ENCODE measurements at regions not wholly inside any gene's neighbourhood (a gene's known extent, or its start where the extent isn't known, plus 50 kb on each side); places are given as distances from the start of the nearest gene placed in this dataset.

GRCh38 chr11:15859411-15859810 lies 496.9 kb downstream of the SOX6 start:
- Histone ChIP-seq H3K36me3 (replicated peaks; ENCODE audit: low read depth, low read length) (no peaks in the 10 kb centered on the region), H3K27me3 (ENCODE audit: low read depth, low read length) (peaks cover 12% of the 10 kb centered on the region; the same call in 1 of the 2 replicates), H3K4me2 (ENCODE audit: low read length) (no peak overlapping the region), H3K4me3 (ENCODE audit: low read length) (no peak overlapping the region), H4K20me1 (ENCODE audit: insufficient read depth, low read length) (no peaks in the 10 kb centered on the region), H3K79me2 (ENCODE audit: low read length) (no peaks in the 10 kb centered on the region), H3K9me3 (ENCODE audit: insufficient read depth, low read length) (no peaks in the 10 kb centered on the region), H3K9ac (ENCODE audit: low read length) (no peak overlapping the region), H3K4me1 (ENCODE audit: low read length) (no peaks in the 10 kb centered on the region), H2AFZ (ENCODE audit: low read depth, low read length) (no peak overlapping the region), H3K27ac (ENCODE audit: low read length) (no peak overlapping the region)
- TF ChIP-seq EZH2phosphoT487 (IDR thresholded peaks at IDR 0.05; ENCODE audit: low read depth): no peak
- TF ChIP-seq CTCF (IDR thresholded peaks at IDR 0.05; ENCODE audit: low read depth, low read length): no peak

DNA sequence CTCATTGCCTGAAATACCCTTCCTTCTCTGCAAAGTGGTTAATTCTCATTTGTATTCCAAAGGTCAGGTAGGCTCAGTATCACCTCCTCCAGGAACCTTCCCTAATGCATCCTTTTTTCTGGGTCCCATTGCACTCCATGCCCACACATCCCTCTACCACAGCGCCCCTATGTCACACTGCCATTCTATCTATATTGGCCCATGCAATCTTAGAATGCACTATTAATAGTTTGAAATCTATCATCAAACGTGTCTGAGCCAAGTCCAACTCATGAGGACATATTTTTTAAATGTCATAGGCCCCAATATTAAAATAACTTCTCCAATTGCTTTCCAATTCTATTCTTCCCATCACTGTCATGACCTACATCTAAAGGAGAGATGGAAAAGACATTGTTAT lies 495.1 kb downstream of the SOX6 start:
- H3K27ac ChIP-seq (ENCODE audit: low read length): no peak overlapping the region
- TF ChIP-seq CTCF (IDR thresholded peaks at IDR 0.05; ENCODE audit: low read depth, low read length) (no peak), EZH2phosphoT487 (IDR thresholded peaks at IDR 0.05; ENCODE audit: low read depth) (no peak)
- H3K27me3 ChIP-seq (ENCODE audit: low read depth, low read length): peaks cover 3% of the 10 kb centered on the region; the same call in 1 of the 2 replicates
- no peak overlapping the region for H3K4me2 ChIP-seq (ENCODE audit: low read length)
- H3K9ac ChIP-seq (ENCODE audit: low read length): no peak overlapping the region
- H3K4me1 ChIP-seq (ENCODE audit: low read length): no peaks in the 10 kb centered on the region
- no peaks in the 10 kb centered on the region for H3K79me2 ChIP-seq (ENCODE audit: low read length)
- no peaks in the 10 kb centered on the region for H3K9me3 ChIP-seq (ENCODE audit: insufficient read depth, low read length)
- H3K36me3 ChIP-seq (replicated peaks; ENCODE audit: low read depth, low read length): no peaks in the 10 kb centered on the region
- no peaks in the 10 kb centered on the region for H4K20me1 ChIP-seq (ENCODE audit: insufficient read depth, low read length)
- H3K4me3 ChIP-seq (ENCODE audit: low read length): no peak overlapping the region
- no peak overlapping the region for H2AFZ ChIP-seq (ENCODE audit: low read depth, low read length)

DNA sequence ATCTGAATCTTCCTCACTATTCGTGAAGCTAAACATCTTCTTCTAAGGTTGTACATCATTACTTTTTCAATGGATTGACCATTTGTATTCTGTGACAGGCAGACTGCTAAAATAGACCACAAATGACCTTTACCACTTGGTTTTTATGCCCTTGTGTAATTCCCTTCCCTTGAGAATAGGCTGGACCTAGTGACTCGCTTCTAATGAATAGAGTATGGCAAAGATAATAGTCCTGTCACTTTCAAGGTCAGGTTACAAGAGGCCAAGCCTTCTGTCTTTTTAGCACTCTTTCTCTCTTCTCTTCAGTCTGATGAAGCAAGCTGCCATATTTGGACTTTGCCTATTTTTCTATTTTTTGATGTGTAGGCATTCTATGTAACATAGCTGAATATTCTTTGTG lies 492.9 kb downstream of the SOX6 start:
- no peaks in the 10 kb centered on the region for H3K79me2 ChIP-seq (ENCODE audit: low read length)
- no peak overlapping the region for H3K9ac ChIP-seq (ENCODE audit: low read length)
- H3K36me3 ChIP-seq (replicated peaks; ENCODE audit: low read depth, low read length): no peaks in the 10 kb centered on the region
- peaks cover 1% of the 10 kb centered on the region; the same call in 1 of the 2 replicates for H3K27me3 ChIP-seq (ENCODE audit: low read depth, low read length)
- no peak overlapping the region for H3K27ac ChIP-seq (ENCODE audit: low read length)
- TF ChIP-seq EZH2phosphoT487 (IDR thresholded peaks at IDR 0.05; ENCODE audit: low read depth) (no peak), CTCF (IDR thresholded peaks at IDR 0.05; ENCODE audit: low read depth, low read length) (no peak)
- H3K4me3 ChIP-seq (ENCODE audit: low read length): no peak overlapping the region
- no peaks in the 10 kb centered on the region for H3K9me3 ChIP-seq (ENCODE audit: insufficient read depth, low read length)
- no peaks in the 10 kb centered on the region for H4K20me1 ChIP-seq (ENCODE audit: insufficient read depth, low read length)
- H3K4me1 ChIP-seq (ENCODE audit: low read length): no peaks in the 10 kb centered on the region
- H2AFZ ChIP-seq (ENCODE audit: low read depth, low read length): no peak overlapping the region
- H3K4me2 ChIP-seq (ENCODE audit: low read length): no peak overlapping the region

DNA sequence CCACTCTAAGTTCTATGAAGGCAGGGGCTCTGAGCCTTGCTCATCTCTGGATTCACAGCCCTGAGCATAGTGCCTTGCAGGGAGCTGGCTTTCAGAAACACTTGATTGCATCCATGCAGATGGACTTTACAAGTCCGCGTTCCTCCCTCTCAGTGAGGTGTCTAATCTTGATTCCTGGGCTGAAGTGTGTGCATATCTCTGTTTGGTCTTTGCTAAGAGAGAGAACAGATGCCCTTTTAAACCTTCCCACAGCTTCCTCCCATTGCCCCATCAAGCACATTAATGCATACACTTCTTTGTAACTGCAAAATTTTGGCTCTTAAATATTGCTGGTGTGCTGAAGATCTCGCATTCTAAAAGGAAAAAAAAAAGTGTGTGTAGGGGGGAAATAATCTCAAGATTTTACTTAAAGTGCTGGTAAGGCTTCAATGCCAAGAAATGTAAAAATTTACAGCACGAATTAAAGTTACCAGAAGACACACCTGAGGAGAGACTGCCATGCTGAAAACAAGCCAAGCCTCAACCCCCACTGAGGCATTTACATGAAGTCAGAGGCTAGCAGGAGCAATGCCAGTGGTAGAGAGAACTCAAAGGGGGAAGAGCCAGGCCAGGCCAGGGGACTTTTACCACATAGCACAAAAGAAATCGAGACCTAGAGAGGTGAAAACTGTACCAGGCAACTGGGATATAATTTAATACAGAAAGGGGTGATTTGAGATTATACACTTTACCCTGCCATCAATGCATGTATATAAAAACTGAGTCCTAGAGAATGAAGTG lies 492.1 kb downstream of the SOX6 start:
- no peak overlapping the region for H3K27ac ChIP-seq (ENCODE audit: low read length)
- TF ChIP-seq CTCF (IDR thresholded peaks at IDR 0.05; ENCODE audit: low read depth, low read length): no peak
- TF ChIP-seq EZH2phosphoT487 (IDR thresholded peaks at IDR 0.05; ENCODE audit: low read depth): no peak
- H3K9ac ChIP-seq (ENCODE audit: low read length): no peak overlapping the region
- H3K4me1 ChIP-seq (ENCODE audit: low read length): no peaks in the 10 kb centered on the region
- H3K4me3 ChIP-seq (ENCODE audit: low read length): no peak overlapping the region
- no peaks in the 10 kb centered on the region for H3K9me3 ChIP-seq (ENCODE audit: insufficient read depth, low read length)
- no peaks in the 10 kb centered on the region for H3K79me2 ChIP-seq (ENCODE audit: low read length)
- no peaks in the 10 kb centered on the region for H3K36me3 ChIP-seq (replicated peaks; ENCODE audit: low read depth, low read length)
- H2AFZ ChIP-seq (ENCODE audit: low read depth, low read length): no peak overlapping the region
- no peaks in the 10 kb centered on the region for H4K20me1 ChIP-seq (ENCODE audit: insufficient read depth, low read length)
- no peaks in the 10 kb centered on the region; the same call in 1 of the 2 replicates for H3K27me3 ChIP-seq (ENCODE audit: low read depth, low read length)
- H3K4me2 ChIP-seq (ENCODE audit: low read length): no peak overlapping the region
